ENCODE measurements at regions not wholly inside any gene's neighbourhood (a gene's known extent, or its start where the extent isn't known, plus 50 kb on each side); places are given as distances from the start of the nearest gene placed in this dataset.

- TF ChIP-seq, protein P1, sequence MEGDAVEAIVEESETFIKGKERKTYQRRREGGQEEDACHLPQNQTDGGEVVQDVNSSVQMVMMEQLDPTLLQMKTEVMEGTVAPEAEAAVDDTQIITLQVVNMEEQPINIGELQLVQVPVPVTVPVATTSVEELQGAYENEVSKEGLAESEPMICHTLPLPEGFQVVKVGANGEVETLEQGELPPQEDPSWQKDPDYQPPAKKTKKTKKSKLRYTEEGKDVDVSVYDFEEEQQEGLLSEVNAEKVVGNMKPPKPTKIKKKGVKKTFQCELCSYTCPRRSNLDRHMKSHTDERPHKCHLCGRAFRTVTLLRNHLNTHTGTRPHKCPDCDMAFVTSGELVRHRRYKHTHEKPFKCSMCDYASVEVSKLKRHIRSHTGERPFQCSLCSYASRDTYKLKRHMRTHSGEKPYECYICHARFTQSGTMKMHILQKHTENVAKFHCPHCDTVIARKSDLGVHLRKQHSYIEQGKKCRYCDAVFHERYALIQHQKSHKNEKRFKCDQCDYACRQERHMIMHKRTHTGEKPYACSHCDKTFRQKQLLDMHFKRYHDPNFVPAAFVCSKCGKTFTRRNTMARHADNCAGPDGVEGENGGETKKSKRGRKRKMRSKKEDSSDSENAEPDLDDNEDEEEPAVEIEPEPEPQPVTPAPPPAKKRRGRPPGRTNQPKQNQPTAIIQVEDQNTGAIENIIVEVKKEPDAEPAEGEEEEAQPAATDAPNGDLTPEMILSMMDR (conservative IDR thresholded peaks at IDR 0.05 in 1 of 2, IDR thresholded peaks at IDR 0.05 in 1 of 2; ENCODE audit: extremely low read depth in 1 of 2, insufficient read depth in 1 of 2, low read depth in 1 of 2, low read length in 2 of 2): no peak
- no peak for TF ChIP-seq EZH2 (IDR thresholded peaks at IDR 0.05; ENCODE audit: borderline replicate concordance, low read length)
Observed at GRCh38 chr7:53531-53930, 138.8 kb upstream of the FAM20C start.

Data from mammary epithelial cell (primary cell).